ENCODE measurements at regions not wholly inside any gene's neighbourhood (a gene's known extent, or its start where the extent isn't known, plus 50 kb on each side); places are given as distances from the start of the nearest gene placed in this dataset.

- no peak for TF ChIP-seq ZNF462 (CRISPR knock-in tag; IDR thresholded peaks at IDR 0.05)
- no peak for TF ChIP-seq ETS1 (IDR thresholded peaks at IDR 0.05)
- no peak for TF ChIP-seq POLR2AphosphoS5 (IDR thresholded peaks at IDR 0.05; ENCODE audit: low read depth)
These were observed 615.1 kb upstream of the NETO1 start (continued) for GRCh38 chr18:73482901-73483300.

DNA sequence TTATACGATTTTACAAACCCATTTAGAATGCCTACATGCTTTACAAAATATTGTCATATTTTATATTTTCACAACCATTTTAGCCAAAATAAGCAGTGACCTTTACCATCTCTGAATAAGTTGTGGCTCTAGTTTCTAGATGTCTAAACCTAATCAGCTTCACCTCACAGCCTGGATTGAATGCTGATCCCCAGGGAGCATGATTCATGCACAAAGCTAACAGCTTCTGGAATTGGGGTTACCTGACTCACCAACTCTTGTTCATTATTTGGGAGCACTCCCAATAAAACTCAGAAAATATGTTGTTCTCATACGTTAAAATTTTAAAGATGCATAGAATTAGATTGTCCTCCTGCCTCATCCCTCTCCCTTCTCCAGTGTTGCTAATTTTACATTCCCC lies 611.7 kb upstream of the NETO1 start:
- H3K27me3 Mint-ChIP-seq (ENCODE audit: insufficient read depth, low read depth, poor library complexity) = no peaks in the 10 kb centered on the region
- no peak overlapping the region for H3K27ac ChIP-seq (ENCODE audit: low read depth)
- H4K20me1 ChIP-seq (replicated peaks; ENCODE audit: insufficient read depth) = no peaks in the 10 kb centered on the region
- no peak for DNase-seq (ENCODE audit: low spot score)
- H3K36me3 ChIP-seq (ENCODE audit: insufficient read depth) = no peaks in the 10 kb centered on the region
- no peaks in the 10 kb centered on the region for H3F3A ChIP-seq (replicated peaks; ENCODE audit: low read depth)
- H3K4me3 Mint-ChIP-seq = no peak overlapping the region
- no peaks in the 10 kb centered on the region for H3K9me2 ChIP-seq (ENCODE audit: insufficient read depth)
- no peaks in the 10 kb centered on the region for H3K4me1 ChIP-seq (ENCODE audit: insufficient read depth)
- peaks cover 8% of the 10 kb centered on the region for H3K9me3 Mint-ChIP-seq
- no peak for ATAC-seq
- TF ChIP-seq STAT1 (IDR thresholded peaks at IDR 0.05; ENCODE audit: unreplicated experiment) (no peak), POLR2AphosphoS5 (IDR thresholded peaks at IDR 0.05; ENCODE audit: low read depth) (no peak), CREB1 (CRISPR knock-in tag; IDR thresholded peaks at IDR 0.05; ENCODE audit: low read depth) (no peak)
- H3K27ac Mint-ChIP-seq = no peak overlapping the region
- H3K79me2 ChIP-seq (replicated peaks; ENCODE audit: insufficient read depth) = no peaks in the 10 kb centered on the region
- H3K4me1 Mint-ChIP-seq = peaks cover 4% of the 10 kb centered on the region; the same call in 2 of the 3 replicates
- H3K4me3 ChIP-seq = no peak overlapping the region
- peaks cover 6% of the 10 kb centered on the region; the same call in 2 of the 3 replicates for H3K36me3 Mint-ChIP-seq (ENCODE audit: low read depth)
- no peak overlapping the region for H2AFZ ChIP-seq
- no peaks in the 10 kb centered on the region for H3K27me3 ChIP-seq (ENCODE audit: insufficient read depth)
- H3K4me2 ChIP-seq = no peak overlapping the region

Data from GM23338 (cell line).